ENCODE measurements at regions not wholly inside any gene's neighbourhood (a gene's known extent, or its start where the extent isn't known, plus 50 kb on each side); places are given as distances from the start of the nearest gene placed in this dataset.

- TF ChIP-seq CTCF (IDR thresholded peaks at IDR 0.05) (no peak), EZH2 (IDR thresholded peaks at IDR 0.05; ENCODE audit: borderline replicate concordance, insufficient read depth, low read depth, low read length, poor library complexity, severe bottlenecking) (no peak)
Observed at GRCh38 chr1:73452522-73452921, 745.5 kb downstream of the LRRIQ3 start.

All from B cell (primary cell).